ENCODE measurements at regions not wholly inside any gene's neighbourhood (a gene's known extent, or its start where the extent isn't known, plus 50 kb on each side); places are given as distances from the start of the nearest gene placed in this dataset.

DNA sequence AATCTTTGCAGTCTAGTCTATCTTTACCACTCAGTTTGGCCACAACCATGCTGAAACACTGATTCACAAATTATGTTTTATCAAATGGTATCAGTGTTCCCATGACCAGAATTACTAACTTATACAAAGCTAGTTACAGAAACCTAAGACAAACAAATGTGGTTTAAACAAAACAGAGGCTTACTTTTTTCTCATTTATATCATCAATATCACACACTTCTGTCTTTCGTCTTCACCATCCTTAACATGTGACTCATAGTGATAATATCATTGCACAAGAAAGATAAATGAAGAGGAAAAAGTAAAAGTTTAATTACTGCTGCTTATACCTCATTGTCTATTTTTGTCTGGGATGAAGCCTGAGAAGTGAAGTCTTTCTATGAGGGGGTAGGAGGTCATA lies 406.6 kb downstream of the PCDH10 start:
- TF ChIP-seq, protein P1, sequence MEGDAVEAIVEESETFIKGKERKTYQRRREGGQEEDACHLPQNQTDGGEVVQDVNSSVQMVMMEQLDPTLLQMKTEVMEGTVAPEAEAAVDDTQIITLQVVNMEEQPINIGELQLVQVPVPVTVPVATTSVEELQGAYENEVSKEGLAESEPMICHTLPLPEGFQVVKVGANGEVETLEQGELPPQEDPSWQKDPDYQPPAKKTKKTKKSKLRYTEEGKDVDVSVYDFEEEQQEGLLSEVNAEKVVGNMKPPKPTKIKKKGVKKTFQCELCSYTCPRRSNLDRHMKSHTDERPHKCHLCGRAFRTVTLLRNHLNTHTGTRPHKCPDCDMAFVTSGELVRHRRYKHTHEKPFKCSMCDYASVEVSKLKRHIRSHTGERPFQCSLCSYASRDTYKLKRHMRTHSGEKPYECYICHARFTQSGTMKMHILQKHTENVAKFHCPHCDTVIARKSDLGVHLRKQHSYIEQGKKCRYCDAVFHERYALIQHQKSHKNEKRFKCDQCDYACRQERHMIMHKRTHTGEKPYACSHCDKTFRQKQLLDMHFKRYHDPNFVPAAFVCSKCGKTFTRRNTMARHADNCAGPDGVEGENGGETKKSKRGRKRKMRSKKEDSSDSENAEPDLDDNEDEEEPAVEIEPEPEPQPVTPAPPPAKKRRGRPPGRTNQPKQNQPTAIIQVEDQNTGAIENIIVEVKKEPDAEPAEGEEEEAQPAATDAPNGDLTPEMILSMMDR (IDR thresholded peaks at IDR 0.05) = no peak
- no peak for TF ChIP-seq POLR2A (IDR thresholded peaks at IDR 0.05)

All from adrenal gland (tissue), 5 donors.